Trophoblast cell (in vitro differentiated cells and primary cell): ENCODE measurements at regions not wholly inside any gene's neighbourhood (a gene's known extent, or its start where the extent isn't known, plus 50 kb on each side); places are given as distances from the start of the nearest gene placed in this dataset.

ENCODE experiments used
- DNase-seq, 2 donors: peaks; one replicate each; pipeline ENCODE4 v3.0.0-alpha.2; 2016
- H2AFZ ChIP-seq: 2 replicates; pipeline ENCODE4 v1.6.1; 2013; ENCODE audit warnings: low read length, moderate library complexity, mild to moderate bottlenecking; ENCODE audit not compliant: insufficient read depth, poor library complexity
- H2AK5ac ChIP-seq: 2 replicates; pipeline ENCODE4 v1.6.1; 2013; ENCODE audit warnings: mild to moderate bottlenecking, low read length
- H2BK120ac ChIP-seq: 2 replicates; pipeline ENCODE4 v1.6.1; 2013; ENCODE audit warnings: low read length, mild to moderate bottlenecking, moderate library complexity; ENCODE audit not compliant: insufficient read depth, poor library complexity
- H2BK12ac ChIP-seq: 2 replicates; pipeline ENCODE4 v1.6.1; 2013; ENCODE audit warnings: mild to moderate bottlenecking, low read length, moderate library complexity
- H2BK5ac ChIP-seq: 2 replicates; pipeline ENCODE4 v1.6.1; 2013; ENCODE audit warnings: low read length, low read depth, moderate library complexity, mild to moderate bottlenecking; ENCODE audit not compliant: poor library complexity
- H3K14ac ChIP-seq: 2 replicates; pipeline ENCODE4 v1.6.1; 2013; ENCODE audit warnings: mild to moderate bottlenecking, low read length
- H3K18ac ChIP-seq: 2 replicates; pipeline ENCODE4 v1.6.1; 2013; ENCODE audit warnings: mild to moderate bottlenecking, low read length
- H3K23ac ChIP-seq: 2 replicates; pipeline ENCODE4 v1.6.1; 2013; ENCODE audit warnings: low read length
- H3K27ac ChIP-seq: 2 replicates; pipeline ENCODE4 v1.5.1; 2013; ENCODE audit warnings: low read depth, mild to moderate bottlenecking, inconsistent platforms, low read length, moderate library complexity
- H3K27me3 ChIP-seq: 2 replicates; pipeline ENCODE4 v1.6.1; 2013; ENCODE audit warnings: inconsistent platforms, mild to moderate bottlenecking, low read length, moderate library complexity; ENCODE audit not compliant: insufficient read depth
- H3K36me3 ChIP-seq, 2 experiments: 1 replicate in 1 of 2; 2 replicates in 1 of 2; pipeline ENCODE4 v1.6.1; 2013; ENCODE audit warnings: low read length in 2 of 2, mild to moderate bottlenecking in 2 of 2, moderate library complexity in 1 of 2; ENCODE audit not compliant: insufficient read depth in 2 of 2, control insufficient read depth in 1 of 2
- H3K4ac ChIP-seq: 2 replicates; pipeline ENCODE4 v1.6.1; 2013; ENCODE audit warnings: low read depth, mild to moderate bottlenecking, low read length, moderate library complexity
- H3K4me1 ChIP-seq, 2 experiments: 1 replicate in 1 of 2; 2 replicates in 1 of 2; pipeline ENCODE4 v1.6.1; 2013; ENCODE audit warnings: low read length in 2 of 2, mild to moderate bottlenecking in 2 of 2, moderate library complexity in 1 of 2; ENCODE audit not compliant: insufficient read depth in 2 of 2, control insufficient read depth in 1 of 2
- H3K4me2 ChIP-seq: 2 replicates; pipeline ENCODE4 v1.6.1; 2013; ENCODE audit warnings: inconsistent platforms, mild to moderate bottlenecking, low read length, moderate library complexity
- H3K4me3 ChIP-seq: 2 replicates; pipeline ENCODE4 v1.5.1; 2013; ENCODE audit warnings: mild to moderate bottlenecking, low read depth, low read length, inconsistent platforms
- H3K79me1 ChIP-seq: one replicate; pipeline ENCODE4 v1.6.1; 2013; ENCODE audit warnings: low read length
- H3K79me2 ChIP-seq: 2 replicates; pipeline ENCODE4 v1.6.1; 2013; ENCODE audit warnings: low read length, mild to moderate bottlenecking; ENCODE audit not compliant: control insufficient read depth, insufficient read depth, poor library complexity
- H3K9ac ChIP-seq: 2 replicates; pipeline ENCODE4 v1.6.1; 2013; ENCODE audit warnings: mild to moderate bottlenecking, low read length
- H3K9me3 ChIP-seq: 2 replicates; pipeline ENCODE4 v1.6.1; 2013; ENCODE audit warnings: low read depth, mild to moderate bottlenecking, control low read depth, inconsistent platforms, low read length; ENCODE audit not compliant: insufficient read depth
- H4K12ac ChIP-seq: 2 replicates; pipeline ENCODE4 v1.6.1; 2013; ENCODE audit warnings: low read depth, mild to moderate bottlenecking, low read length, moderate library complexity
- H4K8ac ChIP-seq: 2 replicates; pipeline ENCODE4 v1.6.1; 2013; ENCODE audit warnings: low read depth, mild to moderate bottlenecking, low read length, moderate library complexity
- H4K91ac ChIP-seq: one replicate; pipeline ENCODE4 v1.6.1; 2013; ENCODE audit warnings: low read depth, mild to moderate bottlenecking, low read length, moderate library complexity
- WGBS: extraction: QIAGEN DNeasy Blood & Tissue Kit; methylation state at CpG from one replicate; pipeline ENCODE4 v1.1.7; 2013; ENCODE audit warnings: missing lambda C conversion rate; ENCODE audit not compliant: insufficient read length, insufficient coverage; ENCODE audit errors: extremely low coverage; 5-methylcytosine and 5-hydroxymethylcytosine counted together

DNA sequence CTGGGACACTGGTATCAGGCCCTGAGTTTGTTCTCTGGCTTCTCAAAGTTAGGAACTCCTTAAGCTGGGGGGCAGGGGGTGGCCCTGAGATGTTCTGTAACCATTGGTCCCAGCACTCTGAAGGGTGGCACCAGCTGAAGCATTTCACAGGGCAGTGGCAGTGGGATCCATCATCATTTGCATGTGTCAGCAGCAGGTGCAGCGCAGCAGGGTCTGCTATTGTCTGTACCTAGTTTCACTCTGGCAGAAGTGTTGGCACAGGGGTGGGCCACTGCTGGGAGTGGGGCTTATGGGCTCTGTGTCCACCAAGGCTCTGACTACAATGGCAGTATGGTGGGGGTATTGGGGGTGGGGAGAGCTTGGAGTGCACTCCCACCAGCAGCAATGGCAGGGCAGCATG, 460.4 kb upstream of the ZNF804A start:
- Histone ChIP-seq H2BK5ac (no peak overlapping the region), H3K4me2 (no peak overlapping the region), H3K4me3 (peak overlapping the region; percentile 23), H3K18ac (no peak overlapping the region), H3K4ac (no peak overlapping the region), H3K27ac (no peak overlapping the region), H2AK5ac (no peak overlapping the region), H3K36me3 (no peaks in the 10 kb centered on the region), H3K79me1 (no peaks in the 10 kb centered on the region), H2BK120ac (no peak overlapping the region), H3K9ac (no peak overlapping the region), H2AFZ (no peak overlapping the region), H3K9me3 (peaks cover 4% of the 10 kb centered on the region), H4K91ac (no peak overlapping the region), H4K8ac (no peak overlapping the region), H3K23ac (no peak overlapping the region), H3K79me2 (no peaks in the 10 kb centered on the region), H2BK12ac (no peak overlapping the region), H4K12ac (no peak overlapping the region), H3K27me3 (no peaks in the 10 kb centered on the region), H3K14ac (no peak overlapping the region), H3K4me1 (no peaks in the 10 kb centered on the region)
- DNase-seq = no peak
- no CpG with 5 or more reads among the region's 1 CpG for WGBS

GRCh38 chr2:184141866-184142265, 456.5 kb upstream of the ZNF804A start:
- Histone ChIP-seq H4K12ac (no peak overlapping the region), H3K9me3 (peaks cover 4% of the 10 kb centered on the region), H3K4ac (no peak overlapping the region), H3K14ac (no peak overlapping the region), H3K4me1 (no peaks in the 10 kb centered on the region), H2AFZ (no peak overlapping the region), H4K8ac (no peak overlapping the region), H2BK5ac (no peak overlapping the region), H2BK120ac (no peak overlapping the region), H3K36me3 (no peaks in the 10 kb centered on the region), H3K4me3 (no peak overlapping the region), H3K9ac (no peak overlapping the region), H3K23ac (no peak overlapping the region), H2AK5ac (no peak overlapping the region), H3K4me2 (no peak overlapping the region), H3K79me2 (no peaks in the 10 kb centered on the region), H3K27me3 (no peaks in the 10 kb centered on the region), H3K27ac (no peak overlapping the region), H2BK12ac (no peak overlapping the region), H3K79me1 (no peaks in the 10 kb centered on the region), H3K18ac (no peak overlapping the region), H4K91ac (no peak overlapping the region)
- no peak for DNase-seq

DNA sequence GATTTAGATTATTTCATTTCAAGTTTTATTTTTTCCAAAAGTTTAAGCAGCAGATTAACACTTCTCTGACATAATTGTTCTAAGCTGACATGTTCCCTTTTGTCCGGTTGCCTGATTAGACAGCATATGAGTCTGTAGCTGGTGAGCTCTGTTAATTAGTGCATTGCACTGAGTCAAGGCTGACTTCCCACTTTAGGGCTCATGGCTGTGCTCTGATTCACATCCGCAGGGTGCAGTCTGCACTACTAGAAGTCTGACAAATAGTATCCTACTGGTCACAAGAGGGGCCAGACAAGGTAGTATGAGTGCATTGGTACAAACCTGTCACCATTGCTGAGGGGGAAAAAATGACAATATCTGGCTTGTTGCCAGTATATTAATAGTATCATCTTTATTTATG, 443.9 kb upstream of the ZNF804A start:
- Histone ChIP-seq H3K27ac (no peak overlapping the region), H3K36me3 (no peaks in the 10 kb centered on the region), H4K8ac (no peak overlapping the region), H3K27me3 (no peaks in the 10 kb centered on the region), H4K12ac (no peak overlapping the region), H3K14ac (no peak overlapping the region), H3K4ac (no peak overlapping the region), H2BK120ac (no peak overlapping the region), H3K4me1 (no peaks in the 10 kb centered on the region), H3K18ac (no peak overlapping the region), H2BK12ac (no peak overlapping the region), H3K9me3 (no peaks in the 10 kb centered on the region), H2AFZ (no peak overlapping the region), H3K4me2 (no peak overlapping the region), H3K23ac (no peak overlapping the region), H3K79me2 (no peaks in the 10 kb centered on the region), H3K79me1 (no peaks in the 10 kb centered on the region), H3K9ac (no peak overlapping the region), H2AK5ac (no peak overlapping the region), H3K4me3 (no peak overlapping the region), H2BK5ac (no peak overlapping the region), H4K91ac (no peak overlapping the region)
- no peak for DNase-seq
- WGBS = no CpG with 5 or more reads among the region's 2 CpGs

- H2BK12ac ChIP-seq = no peak overlapping the region
- WGBS = no CpG with 5 or more reads among the region's 1 CpG
- H3K36me3 ChIP-seq = no peaks in the 10 kb centered on the region
- H3K79me2 ChIP-seq = no peaks in the 10 kb centered on the region
- H4K91ac ChIP-seq = no peak overlapping the region
- H4K8ac ChIP-seq = no peak overlapping the region
- no peaks in the 10 kb centered on the region for H3K27me3 ChIP-seq
- no peak overlapping the region for H3K23ac ChIP-seq
- H3K14ac ChIP-seq = no peak overlapping the region
- no peaks in the 10 kb centered on the region for H3K4me1 ChIP-seq
- H3K27ac ChIP-seq = no peak overlapping the region
- H3K79me1 ChIP-seq = no peaks in the 10 kb centered on the region
- no peak overlapping the region for H3K4me2 ChIP-seq
- H3K18ac ChIP-seq = no peak overlapping the region
- H2BK5ac ChIP-seq = no peak overlapping the region
- H2AFZ ChIP-seq = no peak overlapping the region
- no peak overlapping the region for H3K4ac ChIP-seq
- H3K9ac ChIP-seq = no peak overlapping the region
- no peak overlapping the region for H2BK120ac ChIP-seq
- H4K12ac ChIP-seq = no peak overlapping the region
- no peaks in the 10 kb centered on the region for H3K9me3 ChIP-seq
- no peak overlapping the region for H3K4me3 ChIP-seq
- DNase-seq = no peak
- H2AK5ac ChIP-seq = no peak overlapping the region
These were observed 442.5 kb upstream of the ZNF804A start for GRCh38 chr2:184155791-184156190.

- Histone ChIP-seq H2AFZ (no peak overlapping the region), H2BK120ac (no peak overlapping the region), H3K4me2 (no peak overlapping the region), H4K12ac (no peak overlapping the region), H3K18ac (no peak overlapping the region), H2BK12ac (no peak overlapping the region), H3K14ac (no peak overlapping the region), H2AK5ac (no peak overlapping the region), H3K79me1 (no peaks in the 10 kb centered on the region), H3K79me2 (no peaks in the 10 kb centered on the region), H3K27ac (no peak overlapping the region), H3K27me3 (no peaks in the 10 kb centered on the region), H3K9ac (no peak overlapping the region), H3K23ac (no peak overlapping the region), H4K8ac (no peak overlapping the region), H3K36me3 (no peaks in the 10 kb centered on the region), H3K9me3 (no peaks in the 10 kb centered on the region), H2BK5ac (no peak overlapping the region), H4K91ac (no peak overlapping the region), H3K4ac (no peak overlapping the region), H3K4me1 (no peaks in the 10 kb centered on the region), H3K4me3 (no peak overlapping the region)
- DNase-seq = no peak
- WGBS = no CpG with 5 or more reads among the region's 2 CpGs
These were observed 441.2 kb upstream of the ZNF804A start for GRCh38 chr2:184157141-184157540.
